Right lobe of liver (tissue), 6 donors: ENCODE measurements at regions not wholly inside any gene's neighbourhood (a gene's known extent, or its start where the extent isn't known, plus 50 kb on each side); places are given as distances from the start of the nearest gene placed in this dataset.

ENCODE experiments used
- ATAC-seq, 4 donors: fragments of 200-7000 bp; cut with Tn5 transposase; one replicate each; pipeline ENCODE4 v1.9.1; 2020; ENCODE audit warnings: mild to moderate bottlenecking in 4 of 4, moderate library complexity in 4 of 4
- DNase-seq, 3 donors: peaks; one replicate each; pipeline ENCODE4 v3.0.0-alpha.2; 2020
- H3K27ac ChIP-seq, 3 donors: fragments of 200-600 bp; one replicate each; pipeline ENCODE4 v1.8.0; 2022
- H3K27me3 ChIP-seq, 2 donors: fragments of 200-600 bp; one replicate each; pipeline ENCODE4 v1.8.0; 2022
- H3K36me3 ChIP-seq, 4 donors: fragments of 200-600 bp; sonication (generic) in 1 of 4; one replicate each; pipeline versions ENCODE4 v1.5.1 to v1.8.0; 2017 to 2022; ENCODE audit warnings: control low read depth in 1 of 4
- H3K4me1 ChIP-seq, 4 donors: fragments of 200-600 bp; sonication (generic) in 1 of 4; one replicate each; pipeline versions ENCODE4 v1.5.1 to v1.8.0; 2017 to 2022; ENCODE audit warnings: control low read depth in 1 of 4
- H3K4me3 ChIP-seq, 3 donors: fragments of 200-600 bp; one replicate each; pipeline ENCODE4 v1.8.0; 2022
- H3K9me3 ChIP-seq, 4 donors: fragments of 200-600 bp; sonication (generic) in 1 of 4; one replicate each; pipeline versions ENCODE4 v1.5.1 to v1.8.0; 2017 to 2022; ENCODE audit warnings: control low read depth in 1 of 4
- POLR2A ChIP-seq: fragments of 450-650 bp; IDR thresholded peaks from one replicate; pipeline ENCODE4 v1.6.1; 2017; ENCODE audit warnings: antibody characterized with exemption, mild to moderate bottlenecking
- WGBS: methylation state at CpG from one replicate; pipeline ENCODE4 v1.1.6; 2018; ENCODE audit warnings: low coverage, low lambda C conversion rate; ENCODE audit not compliant: insufficient coverage; ENCODE audit errors: missing lambda C conversion rate; 5-methylcytosine and 5-hydroxymethylcytosine counted together
- intact Hi-C, 2 donors: fragments of 100-400 bp; cut with DNase I; formaldehyde crosslinking; loops; one replicate each; pipeline versions ENCODE4 v1.11.2 to v1.14.1; 2022
- microRNA counts: library from miRNA; unstranded; fragments of <30 nt; microRNA quantifications from one replicate; lab custom pipeline; 2016
- microRNA-seq, 2 donors: library from miRNA; unstranded; fragments of <30 nt; microRNA quantifications; one replicate each; pipeline ENCODE4, GENCODE V29; 2019 to 2020
- small RNA-seq, 2 experiments: library from RNA; depleted of rRNA; stranded (forward); fragments of <200 nt; gene quantifications; one replicate each; pipeline ENCODE3, GENCODE V24; 2016
- TF ChIP-seq, protein P1 (sequence below), 4 donors: fragments of 200-600 bp in 3 of 4; fragments of 450-650 bp in 1 of 4; IDR thresholded peaks; one replicate each; pipeline versions ENCODE4 v1.5.1 to v1.8.0; 2016 to 2022; ENCODE audit warnings: antibody characterized with exemption in 4 of 4, mild to moderate bottlenecking in 2 of 4
- donor health status: DM: no; HTN: yes; CAD: no.
- donor health status: DM: no; HTN: no; CAD: no.
- donor health status: DM: no; HTN: no; CAD: no.
- donor health status: DM: no; HTN: yes; CAD: no.
- donor health status: DM: no; HTN: yes; CAD: no.

DNA sequence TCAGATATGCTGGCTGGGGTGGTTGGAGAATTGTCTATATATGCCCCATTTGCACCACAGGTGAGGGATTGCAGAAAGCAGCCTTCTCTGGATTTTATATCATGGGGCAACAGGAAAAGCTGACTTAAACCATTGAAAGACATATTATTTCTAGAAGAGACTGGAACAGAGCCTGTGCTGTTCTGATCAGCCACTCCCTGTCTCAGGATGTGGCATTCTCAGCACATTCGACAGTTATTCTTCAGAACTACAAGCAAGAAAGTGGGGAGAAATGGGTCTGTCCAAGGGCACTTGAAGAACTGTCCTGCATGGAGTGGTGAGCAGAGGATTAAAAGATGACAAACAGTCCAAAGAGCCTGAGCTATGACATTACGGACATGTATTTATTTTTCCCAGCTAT lies 67.8 kb upstream of the EPHA5 start:
- Histone ChIP-seq H3K9me3 (no peaks in the 10 kb centered on the region), H3K27ac (no peak overlapping the region), H3K36me3 (no peaks in the 10 kb centered on the region), H3K27me3 (no peaks in the 10 kb centered on the region), H3K4me1 (no peaks in the 10 kb centered on the region), H3K4me3 (no peak overlapping the region)
- 36% methylated on average over 2 of the region's 2 CpGs for WGBS
- ATAC-seq (no peak), DNase-seq (no peak)
- intact Hi-C loops = no loop called here
- TF ChIP-seq POLR2A = no peak
- TF ChIP-seq, protein P1, sequence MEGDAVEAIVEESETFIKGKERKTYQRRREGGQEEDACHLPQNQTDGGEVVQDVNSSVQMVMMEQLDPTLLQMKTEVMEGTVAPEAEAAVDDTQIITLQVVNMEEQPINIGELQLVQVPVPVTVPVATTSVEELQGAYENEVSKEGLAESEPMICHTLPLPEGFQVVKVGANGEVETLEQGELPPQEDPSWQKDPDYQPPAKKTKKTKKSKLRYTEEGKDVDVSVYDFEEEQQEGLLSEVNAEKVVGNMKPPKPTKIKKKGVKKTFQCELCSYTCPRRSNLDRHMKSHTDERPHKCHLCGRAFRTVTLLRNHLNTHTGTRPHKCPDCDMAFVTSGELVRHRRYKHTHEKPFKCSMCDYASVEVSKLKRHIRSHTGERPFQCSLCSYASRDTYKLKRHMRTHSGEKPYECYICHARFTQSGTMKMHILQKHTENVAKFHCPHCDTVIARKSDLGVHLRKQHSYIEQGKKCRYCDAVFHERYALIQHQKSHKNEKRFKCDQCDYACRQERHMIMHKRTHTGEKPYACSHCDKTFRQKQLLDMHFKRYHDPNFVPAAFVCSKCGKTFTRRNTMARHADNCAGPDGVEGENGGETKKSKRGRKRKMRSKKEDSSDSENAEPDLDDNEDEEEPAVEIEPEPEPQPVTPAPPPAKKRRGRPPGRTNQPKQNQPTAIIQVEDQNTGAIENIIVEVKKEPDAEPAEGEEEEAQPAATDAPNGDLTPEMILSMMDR (IDR thresholded peaks at IDR 0.05) = no peak

DNA sequence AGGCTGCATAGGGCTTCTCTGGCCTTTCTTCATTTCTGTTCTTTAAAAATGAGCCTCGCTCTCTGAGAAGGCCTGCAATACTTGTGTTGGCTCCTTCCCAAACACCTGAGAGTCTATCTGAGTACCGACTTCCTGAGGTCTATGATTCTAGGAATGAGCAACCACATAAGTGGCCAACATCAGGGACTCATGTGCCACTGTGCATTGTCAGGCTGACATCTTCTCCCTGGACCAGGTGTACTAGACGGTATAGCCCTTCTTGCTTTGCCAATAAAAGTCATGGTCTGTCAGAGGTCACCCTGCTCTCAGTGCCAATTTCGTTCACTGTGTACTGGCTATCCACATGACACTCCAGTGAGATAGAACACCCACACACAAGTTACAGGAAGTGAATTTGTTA lies 67.4 kb upstream of the EPHA5 start:
- Histone ChIP-seq H3K4me3 (no peak overlapping the region), H3K9me3 (no peaks in the 10 kb centered on the region), H3K4me1 (no peaks in the 10 kb centered on the region), H3K27ac (no peak overlapping the region), H3K36me3 (no peaks in the 10 kb centered on the region), H3K27me3 (no peaks in the 10 kb centered on the region)
- TF ChIP-seq POLR2A = no peak
- TF ChIP-seq, protein P1 (IDR thresholded peaks at IDR 0.05) = no peak
- no peak for ATAC-seq
- 32% methylated on average over 4 of the region's 4 CpGs for WGBS
- no peak for DNase-seq
- intact Hi-C loops = no loop called here

DNA sequence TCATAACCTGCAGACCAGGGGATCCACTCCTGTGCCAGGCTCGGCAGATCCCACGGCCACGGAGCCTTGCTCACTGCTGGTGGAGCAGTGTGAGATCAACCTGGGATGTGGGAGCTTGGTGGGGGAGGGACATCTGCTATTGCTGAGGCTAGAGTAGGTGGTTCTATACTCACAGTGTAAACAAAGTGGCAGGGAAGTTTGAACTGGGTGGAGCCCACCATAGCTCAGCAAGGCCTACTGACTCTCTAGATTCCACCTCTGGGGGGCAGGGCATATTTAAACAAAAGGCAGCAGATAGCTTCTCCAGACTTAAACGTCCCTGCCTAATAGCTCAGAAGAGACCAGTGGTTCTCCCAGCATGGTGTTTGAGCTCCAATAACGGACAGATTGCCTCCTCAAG lies 54.7 kb upstream of the EPHA5 start:
- Histone ChIP-seq H3K4me3 (no peak overlapping the region), H3K9me3 (no peaks in the 10 kb centered on the region), H3K36me3 (no peaks in the 10 kb centered on the region), H3K4me1 (no peaks in the 10 kb centered on the region), H3K27me3 (no peaks in the 10 kb centered on the region), H3K27ac (no peak overlapping the region)
- WGBS = 63% methylated on average over 2 of the region's 5 CpGs
- DNase-seq (no peak), ATAC-seq (no peak)
- TF ChIP-seq POLR2A = no peak
- TF ChIP-seq, protein P1 (IDR thresholded peaks at IDR 0.05) = no peak
- intact Hi-C loops = no loop called here

MicroRNAs encoded in the stretch of these regions (microRNA counts, 767-probe panel; counts per million panel counts)
- microRNA hsa-miR-1269a (lab: Ali Mortazavi, UCI) = 237 counts per million

Small RNAs in the stretch of these regions (microRNA-seq; reads per million reads assigned to microRNA genes)
- gene MIR1269A = 21.4 to 49.6 reads per million in 2 donors

Small RNAs in the stretch of these regions (small RNA-seq; reads per million reads assigned to genes)
- gene MIR1269A (1.0 to 4.0 reads per million in 2 experiments), gene RNU2-40P (0 reads per million in 2 experiments), gene RNU6-699P (0 reads per million in 2 experiments)
